HCT116 (cell line): ENCODE measurements at regions not wholly inside any gene's neighbourhood (a gene's known extent, or its start where the extent isn't known, plus 50 kb on each side); places are given as distances from the start of the nearest gene placed in this dataset.

Experiments used
- ATAC-seq: fragments of 200-7000 bp; cut with Tn5 transposase; 2 replicates; pipeline ENCODE4 v1.9.1; 2020; ENCODE audit warnings: mild to moderate bottlenecking, moderate library complexity
- BruUV-seq: library from RNA; stranded (reverse); fragments of 400-500 nt; replicated peaks from 2 replicates; lab custom pipeline; 2021; lab: Mats Ljungman, UMichigan
- CTCF ChIA-PET: fragments of 300-600 bp; sonication (Branson Sonifier 250); formaldehyde crosslinking; loops from one replicate; lab custom pipeline; 2021; ENCODE audit warnings: antibody characterized with exemption; lab: Charles Lee
- POLR2A ChIA-PET: fragments of 300-600, 350-600 bp; sonication (Branson Sonifier 250); formaldehyde crosslinking; loops from one replicate; lab custom pipeline; 2021; ENCODE audit warnings: antibody characterized with exemption; lab: Charles Lee
- RAD21 ChIA-PET, 2 experiments: fragments of 300-600 bp; sonication (Branson Sonifier 250); formaldehyde crosslinking; loops; one replicate each; lab custom pipeline; 2023; ENCODE audit warnings: low total read pairs in 2 of 2; ENCODE audit not compliant: uncharacterized antibody in 2 of 2, unreplicated experiment in 2 of 2, low non-redundant PET in 1 of 2; lab: Charles Lee
- DNase-seq: peaks from one replicate; pipeline ENCODE4 v3.0.0-alpha.2; 2010; ENCODE audit warnings: low read depth, low spot score
- H2AFZ ChIP-seq: fragments of 200-600 bp; shearing (Covaris generic), sonication (generic); 2 replicates; pipeline ENCODE4 v1.6.1; 2017; ENCODE audit warnings: low read depth, mixed run types, mixed read lengths, antibody characterized with exemption, low read length; ENCODE audit not compliant: poor library complexity, severe bottlenecking
- H3K27ac ChIP-seq: 2 replicates; pipeline ENCODE4 v1.5.1; 2012; ENCODE audit warnings: low read depth, low read length
- H3K27me3 ChIP-seq: fragments of 200-600 bp; sonication (generic); 2 replicates; pipeline ENCODE4 v1.6.1; 2016; ENCODE audit warnings: mixed run types, low read length, mixed read lengths; ENCODE audit not compliant: insufficient read depth
- H3K36me3 ChIP-seq, 2 experiments: fragments of 200-500 bp in 1 of 2; fragments of 200-600 bp in 1 of 2; sonication (Bioruptor generic) in 1 of 2; sonication (generic) in 1 of 2; 2 replicates each; pipeline versions ENCODE4 v1.5.1 to v1.6.1; 2014 to 2016; ENCODE audit warnings: low read length in 2 of 2, inconsistent platforms in 1 of 2, mixed read lengths in 1 of 2, mixed run types in 1 of 2; ENCODE audit not compliant: insufficient read depth in 2 of 2, control insufficient read depth in 1 of 2
- H3K4me1 ChIP-seq, 2 experiments: fragments of 200-600 bp in 1 of 2; sonication (generic) in 1 of 2; 2 replicates each; pipeline versions ENCODE4 v1.5.1 to v1.6.1; 2012 to 2017; ENCODE audit warnings: low read length in 2 of 2, inconsistent platforms in 1 of 2, mild to moderate bottlenecking in 1 of 2, mixed read lengths in 1 of 2, mixed run types in 1 of 2, moderate library complexity in 1 of 2; ENCODE audit not compliant: insufficient read depth in 2 of 2, control insufficient read depth in 1 of 2
- H3K4me2 ChIP-seq: fragments of 200-600 bp; sonication (generic); 2 replicates; pipeline ENCODE4 v1.6.1; 2017; ENCODE audit warnings: mixed run types, low read length, mixed read lengths
- H3K4me3 ChIP-seq, 2 experiments: fragments of 200-600 bp in 1 of 2; sonication (generic) in 1 of 2; replicated peaks in 1 of 2; 2 replicates each; pipeline ENCODE4 v1.5.1; 2011 to 2016; ENCODE audit warnings: low read length in 2 of 2, control low read depth in 1 of 2, low read depth in 1 of 2, mild to moderate bottlenecking in 1 of 2, mixed read lengths in 1 of 2, mixed run types in 1 of 2
- H3K79me2 ChIP-seq: fragments of 200-600 bp; sonication (generic); 2 replicates; pipeline ENCODE4 v1.6.1; 2017; ENCODE audit warnings: mild to moderate bottlenecking, mixed run types, low read length, moderate library complexity, mixed read lengths; ENCODE audit not compliant: insufficient read depth
- H3K9ac ChIP-seq: fragments of 200-600 bp; sonication (generic); 2 replicates; pipeline ENCODE4 v1.6.1; 2016; ENCODE audit warnings: low read length, mixed read lengths
- H3K9me2 ChIP-seq: fragments of 200-600 bp; sonication (generic), shearing (Covaris generic); 2 replicates; pipeline ENCODE4 v1.6.1; 2017; ENCODE audit warnings: mixed run types, mild to moderate bottlenecking, moderate library complexity; ENCODE audit not compliant: insufficient read depth
- H3K9me3 ChIP-seq, 2 experiments: fragments of 200-500 bp in 1 of 2; fragments of 200-600 bp in 1 of 2; sonication (Bioruptor generic) in 1 of 2; sonication (generic) in 1 of 2; 2 replicates each; pipeline ENCODE4 v1.6.1; 2014 to 2017; ENCODE audit warnings: low read length in 2 of 2, mixed read lengths in 2 of 2, inconsistent platforms in 1 of 2, low read depth in 1 of 2, mild to moderate bottlenecking in 1 of 2, mixed run types in 1 of 2, moderate library complexity in 1 of 2; ENCODE audit not compliant: control insufficient read depth in 1 of 2, insufficient read depth in 1 of 2
- H4K20me1 ChIP-seq: fragments of 200-600 bp; sonication (generic), shearing (Covaris generic); 2 replicates; pipeline ENCODE4 v1.6.1; 2017; ENCODE audit warnings: mixed run types, mild to moderate bottlenecking, moderate library complexity; ENCODE audit not compliant: insufficient read depth
- CBX3 ChIP-seq: IDR thresholded peaks from 2 replicates; pipeline ENCODE4 v1.6.1; 2012; ENCODE audit warnings: low read depth
- CEBPB ChIP-seq: IDR thresholded peaks from 2 replicates; pipeline ENCODE4 v1.6.1; 2012; ENCODE audit warnings: low read depth
- EZH2phosphoT487 ChIP-seq: fragments of 200-600 bp; IDR thresholded peaks from 2 replicates; pipeline ENCODE4 v1.6.1; 2018; ENCODE audit warnings: antibody characterized with exemption, borderline replicate concordance
- POLR2A ChIP-seq: IDR thresholded peaks from 2 replicates; pipeline ENCODE4 v1.7.0; 2011; ENCODE audit warnings: borderline replicate concordance; ENCODE audit not compliant: insufficient read depth, insufficient read length; ENCODE audit errors: extremely low read depth
- POLR2AphosphoS5 ChIP-seq: IDR thresholded peaks from 2 replicates; pipeline ENCODE4 v1.6.1; 2011; ENCODE audit warnings: mild to moderate bottlenecking, low read depth, low read length, moderate library complexity
- REST ChIP-seq: IDR thresholded peaks from 2 replicates; pipeline ENCODE4 v1.6.1; 2012; ENCODE audit warnings: low read depth
- TCF7L2 ChIP-seq: IDR thresholded peaks from 2 replicates; pipeline ENCODE4 v1.7.0; 2011; ENCODE audit warnings: borderline replicate concordance, inconsistent platforms; ENCODE audit not compliant: insufficient read depth, insufficient read length; ENCODE audit errors: extremely low read depth
- ZBTB33 ChIP-seq: IDR thresholded peaks from 2 replicates; pipeline ENCODE4 v1.6.1; 2011; ENCODE audit warnings: mild to moderate bottlenecking, low read length, moderate library complexity; ENCODE audit not compliant: insufficient replicate concordance; ENCODE audit errors: extremely low read depth
- ZFX ChIP-seq: fragments of 450-650 bp; IDR thresholded peaks from 2 replicates; pipeline ENCODE4 v1.6.1; 2017
- ZNF274 ChIP-seq: fragments of 200-500 bp; sonication (Bioruptor generic); IDR thresholded peaks from 2 replicates; pipeline ENCODE4 v1.6.1; 2014; ENCODE audit warnings: mild to moderate bottlenecking, low read depth, low read length, inconsistent platforms
- intact Hi-C: fragments of 100-400 bp; cut with micrococcal nuclease; formaldehyde crosslinking; loops from 2 replicates; pipeline ENCODE4 v1.10.0; 2022

GRCh38 chrX:104306180-104306579 is 51.4 kb upstream of the ESX1 start:
- ChIA-PET RAD21 (no interaction called here), POLR2A (no interaction called here), CTCF (no interaction called here)
- no peak overlapping the region for H3K9ac ChIP-seq
- H3K27me3 ChIP-seq: no peaks in the 10 kb centered on the region
- intact Hi-C loops: no loop called here
- no peaks in the 10 kb centered on the region for H3K36me3 ChIP-seq
- no peak overlapping the region for H3K4me2 ChIP-seq
- no peaks in the 10 kb centered on the region for H3K9me3 ChIP-seq
- no peak for TF ChIP-seq POLR2AphosphoS5
- TF ChIP-seq ZBTB33: no peak
- TF ChIP-seq ZFX: no peak
- TF ChIP-seq REST: no peak
- TF ChIP-seq POLR2A: no peak
- no peak for TF ChIP-seq CEBPB
- no peak for TF ChIP-seq ZNF274
- TF ChIP-seq EZH2phosphoT487: no peak
- no peak for TF ChIP-seq CBX3
- TF ChIP-seq TCF7L2: no peak
- no peaks in the 10 kb centered on the region for H3K79me2 ChIP-seq
- no TSS peak for BruUV-seq
- ATAC-seq: no peak
- no peaks in the 10 kb centered on the region for H3K9me2 ChIP-seq
- DNase-seq: no peak
- H3K27ac ChIP-seq: no peak overlapping the region
- H3K4me1 ChIP-seq: no peaks in the 10 kb centered on the region
- no peak overlapping the region for H3K4me3 ChIP-seq
- no peaks in the 10 kb centered on the region for H4K20me1 ChIP-seq
- no peak overlapping the region for H2AFZ ChIP-seq
